HG03039 (cell line): ENCODE measurements at regions not wholly inside any gene's neighbourhood (a gene's known extent, or its start where the extent isn't known, plus 50 kb on each side); places are given as distances from the start of the nearest gene placed in this dataset.

Experiments used
- ATAC-seq: cut with Tn5 transposase; IDR thresholded peaks from one replicate; pipeline ENCODE4 v1.9.1; 2021; ENCODE audit warnings: mild to moderate bottlenecking, moderate library complexity; ENCODE audit not compliant: unreplicated experiment

- ATAC-seq: no peak
These were observed 504.4 kb downstream of the INHBA start for GRCh38 chr7:41198502-41198901.

- ATAC-seq: no peak
These were observed 505.1 kb downstream of the INHBA start for GRCh38 chr7:41197769-41198168.

- ATAC-seq: no peak
These were observed 509.1 kb downstream of the INHBA start for GRCh38 chr7:41193738-41194282.

- ATAC-seq: no peak
These were observed 512.3 kb downstream of the INHBA start for GRCh38 chr7:41190581-41190980.

- no peak for ATAC-seq
These were observed 513.0 kb downstream of the INHBA start for GRCh38 chr7:41189866-41190265.

DNA sequence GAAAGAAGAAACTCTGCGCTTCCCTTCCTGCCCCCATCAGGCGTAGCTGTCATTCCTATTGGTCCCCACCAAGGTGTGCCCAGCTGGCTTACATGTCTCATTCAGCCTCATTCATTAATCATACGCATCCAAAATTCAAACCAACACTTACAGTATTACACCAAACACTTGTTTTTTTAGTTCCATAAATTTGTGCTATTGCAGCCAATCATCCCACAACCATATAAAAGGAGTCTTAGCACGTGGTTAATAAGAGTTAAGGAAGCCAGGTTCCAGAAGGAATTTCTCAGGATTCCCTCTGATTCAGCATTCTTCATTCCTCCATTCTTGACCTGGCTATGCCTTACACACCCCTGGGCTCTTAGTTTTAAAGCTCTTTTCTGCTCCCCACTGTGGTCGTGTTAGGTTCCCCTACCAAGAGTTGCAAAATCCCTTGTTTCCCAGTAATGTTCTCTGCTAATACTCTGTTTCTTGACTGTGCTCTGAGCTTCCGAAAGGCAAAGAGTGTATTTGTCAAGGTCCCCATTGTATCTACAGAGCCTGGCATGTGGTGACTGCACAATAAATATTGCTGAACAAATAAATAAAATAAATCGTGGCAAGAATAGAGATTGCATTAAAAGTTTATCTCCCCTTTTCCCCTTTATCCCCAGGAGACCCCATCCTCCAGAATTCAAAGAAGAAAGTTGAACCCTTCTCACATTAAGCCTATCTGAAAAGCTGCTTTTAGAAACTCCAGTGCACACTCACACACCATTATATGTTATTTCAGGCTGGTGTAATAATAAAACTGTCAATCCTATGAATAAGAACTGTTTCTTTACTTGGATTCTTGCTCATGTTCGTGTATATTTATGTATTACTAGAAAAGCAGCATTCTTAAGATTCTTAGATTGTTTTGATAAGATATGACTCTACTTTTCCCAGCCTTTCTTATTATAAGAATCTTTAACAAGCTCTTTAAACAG is 514.4 kb downstream of the INHBA start:
- no peak for ATAC-seq

DNA sequence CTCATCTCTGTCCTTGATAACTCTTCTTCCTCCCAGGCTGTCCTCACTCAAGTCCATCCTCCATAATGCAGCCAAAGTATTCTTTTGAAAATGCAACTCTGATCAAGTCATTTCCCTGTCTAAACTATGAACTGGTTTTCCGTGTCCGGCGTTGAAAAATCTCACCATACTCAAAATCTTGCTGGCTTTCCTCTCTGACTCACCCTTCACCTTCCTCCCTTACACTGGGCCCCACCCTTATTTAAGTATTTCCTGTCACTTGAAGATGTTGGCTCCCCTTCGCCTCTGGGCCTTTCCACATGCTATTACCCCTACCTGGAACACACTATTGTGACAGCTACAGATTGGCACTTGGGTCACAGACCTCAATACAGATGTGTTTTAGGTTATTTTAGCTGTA is 515.6 kb downstream of the INHBA start:
- no peak for ATAC-seq

- ATAC-seq: no peak
These were observed 517.0 kb downstream of the INHBA start for GRCh38 chr7:41185851-41186250.

- ATAC-seq: no peak
These were observed 519.1 kb downstream of the INHBA start for GRCh38 chr7:41183741-41184140.

- no peak for ATAC-seq
These were observed 520.1 kb downstream of the INHBA start for GRCh38 chr7:41182782-41183181.

GRCh38 chr7:41175435-41175834 is 527.5 kb downstream of the INHBA start:
- no peak for ATAC-seq

GRCh38 chr7:41174521-41174920 is 528.4 kb downstream of the INHBA start:
- no peak for ATAC-seq

DNA sequence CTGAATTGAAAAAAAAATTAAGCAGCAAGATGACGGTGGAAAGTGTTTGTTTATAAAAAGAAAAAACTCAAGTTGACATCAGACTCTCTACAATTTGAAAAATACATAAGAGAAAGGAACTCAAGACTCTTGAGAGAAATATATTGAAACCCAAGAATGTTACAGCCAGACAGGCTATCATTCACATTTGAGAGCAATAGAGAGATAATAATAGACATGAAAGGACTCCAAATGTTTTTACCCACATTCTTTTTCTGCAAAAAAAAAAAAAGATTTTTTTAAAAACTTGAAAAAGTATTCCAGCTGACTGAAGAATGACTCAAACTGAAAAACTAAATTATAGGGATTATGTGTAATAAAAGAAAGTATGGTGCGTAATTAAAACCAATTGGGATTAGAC is 532.4 kb downstream of the INHBA start:
- no peak for ATAC-seq

- no peak for ATAC-seq
These were observed 533.6 kb downstream of the INHBA start for GRCh38 chr7:41169317-41169716.

- ATAC-seq: no peak
These were observed 535.1 kb downstream of the INHBA start for GRCh38 chr7:41167836-41168235.

DNA sequence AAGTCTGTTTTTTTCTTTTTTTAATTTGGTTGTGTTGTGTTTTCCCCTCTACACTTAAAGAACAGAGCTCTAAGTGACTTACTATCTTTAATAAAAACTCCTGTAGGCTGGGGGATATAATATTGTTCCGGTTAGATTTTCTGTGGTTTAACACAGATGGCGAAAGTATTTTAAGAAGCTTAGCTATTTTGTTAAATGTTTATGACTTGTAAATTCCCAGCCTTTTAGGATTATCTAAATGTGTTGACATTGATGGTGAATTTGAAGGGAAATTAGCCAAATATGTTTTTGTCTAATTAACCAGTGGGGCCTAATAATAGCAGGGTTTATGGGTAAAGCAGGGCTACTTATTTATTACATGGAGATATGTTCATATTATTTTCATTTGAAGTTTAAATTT is 538.5 kb downstream of the INHBA start:
- no peak for ATAC-seq

DNA sequence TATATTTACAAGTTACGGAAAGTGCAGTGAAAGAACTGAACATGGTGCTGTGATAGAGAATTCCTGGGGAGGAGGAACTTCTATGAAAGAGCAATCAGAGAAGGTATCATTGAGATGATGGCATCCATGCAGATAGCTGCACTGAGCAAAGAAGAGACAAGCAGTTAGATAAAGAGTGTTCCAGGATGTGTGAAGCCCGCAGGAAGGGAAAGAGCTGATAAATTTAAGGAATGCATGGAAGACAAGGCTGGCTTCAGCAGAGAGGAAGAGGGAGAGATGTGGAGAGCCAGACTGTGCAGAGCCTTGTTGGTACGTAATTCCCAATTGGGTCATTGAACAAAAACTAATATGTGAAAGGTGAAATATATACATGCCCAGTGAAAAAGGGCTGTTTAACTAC is 538.9 kb downstream of the INHBA start:
- ATAC-seq: no peak

GRCh38 chr7:41162612-41163011 is 540.3 kb downstream of the INHBA start:
- no peak for ATAC-seq

DNA sequence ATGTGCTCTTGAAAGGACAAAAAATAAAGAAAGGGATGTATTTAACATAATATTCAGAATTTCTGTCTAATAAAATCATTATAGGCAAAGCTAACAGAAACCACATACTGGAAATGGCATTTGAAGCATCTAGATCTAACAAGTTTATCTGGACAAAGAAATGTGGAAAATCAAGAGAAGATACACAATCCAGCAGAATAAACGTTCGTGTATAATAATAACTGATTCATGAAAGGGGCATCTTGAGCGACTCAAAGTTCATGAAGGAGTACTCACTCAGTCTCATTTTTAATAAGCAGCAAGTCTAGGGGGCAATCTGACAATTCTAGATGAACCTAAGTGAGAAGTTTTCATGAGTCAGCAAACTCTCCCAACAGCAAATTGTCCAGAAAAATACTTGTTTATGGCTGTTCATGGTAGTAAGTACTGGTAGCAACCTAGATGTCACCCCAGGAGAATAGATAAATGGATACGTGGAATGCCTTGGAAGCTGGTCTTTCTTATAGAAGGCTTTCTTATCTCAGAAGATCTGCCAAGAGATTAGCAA is 541.8 kb downstream of the INHBA start:
- ATAC-seq: no peak

DNA sequence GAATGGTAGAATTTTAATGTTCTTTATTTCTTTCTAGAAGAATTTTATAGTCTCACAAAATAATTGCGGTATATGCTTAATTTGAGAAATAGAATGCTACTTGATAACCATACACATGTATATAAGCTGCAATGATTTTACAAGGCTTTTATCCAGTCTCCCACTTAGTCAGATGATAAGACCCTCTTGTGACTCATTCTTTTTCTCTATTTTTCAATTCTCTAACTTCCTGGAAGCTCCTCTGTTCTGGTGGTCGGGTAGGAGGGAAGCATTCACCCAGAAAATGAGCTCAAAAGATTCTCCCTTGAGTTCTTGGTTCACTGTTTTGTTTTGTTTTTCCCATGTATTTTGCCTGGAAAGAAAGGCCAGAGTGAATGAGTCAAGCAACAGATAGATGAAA is 546.6 kb downstream of the INHBA start:
- no peak for ATAC-seq

DNA sequence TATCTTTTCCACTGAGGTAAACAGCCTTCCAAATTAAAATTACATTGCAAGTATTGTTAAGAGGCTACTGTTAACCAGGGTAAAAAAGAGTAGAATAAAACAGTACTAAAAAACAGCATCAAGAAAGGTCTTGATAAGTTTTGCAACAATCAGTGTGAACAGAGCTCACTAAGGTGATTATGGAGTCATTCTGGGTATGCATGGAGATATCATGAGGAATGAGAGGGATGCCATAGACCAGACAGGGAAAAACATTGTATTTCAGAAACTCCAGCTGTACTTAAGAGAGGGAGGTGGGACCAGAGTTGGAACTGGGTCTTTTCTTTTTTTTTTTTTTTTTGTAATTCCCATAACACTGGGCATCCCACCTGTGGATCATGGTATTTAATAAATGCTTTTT is 549.6 kb downstream of the INHBA start:
- no peak for ATAC-seq

DNA sequence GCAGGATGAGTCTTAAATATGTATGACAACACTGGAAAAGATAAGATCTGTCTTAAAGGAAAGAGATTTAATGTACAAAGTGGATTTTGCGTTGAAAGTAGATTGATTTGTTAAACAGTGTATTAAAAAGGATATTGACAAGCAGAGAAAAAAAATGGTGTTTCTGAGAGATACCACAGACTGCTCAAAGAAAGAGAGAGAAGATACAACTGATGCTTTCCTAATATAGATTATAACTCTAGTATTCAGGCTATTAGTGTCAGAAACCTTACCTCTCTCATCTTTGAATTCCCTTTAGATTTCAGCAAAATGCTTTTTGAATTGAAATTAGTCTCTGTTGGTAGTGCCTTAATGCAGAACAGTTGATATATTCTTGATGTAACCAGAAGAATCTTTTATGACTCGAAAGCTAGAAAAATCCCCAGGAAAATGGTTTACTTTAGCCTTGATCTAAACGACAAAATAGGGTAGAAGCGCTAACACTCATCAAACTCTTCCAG is 550.7 kb downstream of the INHBA start:
- ATAC-seq: no peak
